Ascending aorta (tissue), 2 donors: ENCODE measurements at regions not wholly inside any gene's neighbourhood (a gene's known extent, or its start where the extent isn't known, plus 50 kb on each side); places are given as distances from the start of the nearest gene placed in this dataset.

Source experiments
- DNase-seq, 2 donors: peaks; one replicate each; pipeline ENCODE4 v3.0.0-alpha.2; 2019; ENCODE audit warnings: low spot score in 2 of 2
- H3K27ac ChIP-seq, 2 donors: fragments of 200-600 bp; sonication (generic); one replicate each; pipeline ENCODE4 v1.5.1; 2016 to 2017; ENCODE audit warnings: mild to moderate bottlenecking in 1 of 2
- H3K27me3 ChIP-seq: fragments of 200-600 bp; sonication (generic); one replicate; pipeline ENCODE4 v1.5.1; 2017
- H3K36me3 ChIP-seq, 2 donors: fragments of 200-600 bp; sonication (generic); one replicate each; pipeline ENCODE4 v1.5.1; 2016
- H3K4me1 ChIP-seq, 2 donors: fragments of 200-600 bp; sonication (generic); one replicate each; pipeline ENCODE4 v1.5.1; 2016 to 2017; ENCODE audit warnings: mild to moderate bottlenecking in 1 of 2
- H3K4me3 ChIP-seq, 2 donors: fragments of 200-600 bp; sonication (generic); one replicate each; pipeline ENCODE4 v1.5.1; 2016 to 2017; ENCODE audit warnings: mild to moderate bottlenecking in 1 of 2
- H3K9me3 ChIP-seq, 2 donors: fragments of 200-600 bp; sonication (generic); one replicate each; pipeline ENCODE4 v1.5.1; 2016
- CTCF ChIP-seq, 3 experiments: fragments of 200-600 bp in 2 of 3; fragments of 450-650 bp in 1 of 3; sonication (generic) in 2 of 3; IDR thresholded peaks; one replicate each; pipeline ENCODE4 v1.5.1; 2016 to 2019; ENCODE audit warnings: antibody characterized with exemption in 3 of 3, mild to moderate bottlenecking in 1 of 3, moderate library complexity in 1 of 3
- intact Hi-C: fragments of 100-400 bp; cut with DNase I; formaldehyde crosslinking; loops from one replicate; pipeline ENCODE4 v1.15.1; 2023

GRCh38 chr6:74756923-74757322 lies 448.9 kb downstream of the COL12A1 start:
- no peak overlapping the region for H3K27ac ChIP-seq
- no peaks in the 10 kb centered on the region for H3K9me3 ChIP-seq
- H3K27me3 ChIP-seq, result no peaks in the 10 kb centered on the region
- H3K4me1 ChIP-seq, result no peaks in the 10 kb centered on the region
- DNase-seq, result no peak
- TF ChIP-seq CTCF (IDR thresholded peaks at IDR 0.05), result no peak
- H3K4me3 ChIP-seq, result no peak overlapping the region
- intact Hi-C loops, result no loop called here
- H3K36me3 ChIP-seq, result no peaks in the 10 kb centered on the region

- no peaks in the 10 kb centered on the region for H3K9me3 ChIP-seq
- no peak overlapping the region for H3K27ac ChIP-seq
- no peak for TF ChIP-seq CTCF (IDR thresholded peaks at IDR 0.05)
- intact Hi-C loops, result no loop called here
- H3K4me3 ChIP-seq, result no peak overlapping the region
- DNase-seq, result no peak
- H3K36me3 ChIP-seq, result no peaks in the 10 kb centered on the region
- no peaks in the 10 kb centered on the region for H3K4me1 ChIP-seq
- no peaks in the 10 kb centered on the region for H3K27me3 ChIP-seq
Observed at GRCh38 chr6:74755778-74756177, 450.1 kb downstream of the COL12A1 start.

- Histone ChIP-seq H3K36me3 (no peaks in the 10 kb centered on the region), H3K9me3 (no peaks in the 10 kb centered on the region), H3K27me3 (no peaks in the 10 kb centered on the region), H3K4me3 (no peak overlapping the region), H3K4me1 (no peaks in the 10 kb centered on the region), H3K27ac (no peak overlapping the region)
- DNase-seq, result no peak
- intact Hi-C loops, result no loop called here
- no peak for TF ChIP-seq CTCF (IDR thresholded peaks at IDR 0.05)
Observed at GRCh38 chr6:74755196-74755595, 450.7 kb downstream of the COL12A1 start.

- H3K27ac ChIP-seq, result no peak overlapping the region
- TF ChIP-seq CTCF (IDR thresholded peaks at IDR 0.05), result no peak
- no peaks in the 10 kb centered on the region for H3K27me3 ChIP-seq
- no peaks in the 10 kb centered on the region for H3K36me3 ChIP-seq
- H3K4me3 ChIP-seq, result no peak overlapping the region
- no peaks in the 10 kb centered on the region for H3K4me1 ChIP-seq
- intact Hi-C loops, result no loop called here
- no peaks in the 10 kb centered on the region for H3K9me3 ChIP-seq
- DNase-seq, result no peak
Observed at GRCh38 chr6:74753883-74754600, 451.8 kb downstream of the COL12A1 start.

GRCh38 chr6:74752303-74752702 lies 453.6 kb downstream of the COL12A1 start:
- H3K27ac ChIP-seq, result no peak overlapping the region
- no peak for DNase-seq
- TF ChIP-seq CTCF (IDR thresholded peaks at IDR 0.05), result no peak
- intact Hi-C loops, result no loop called here
- no peaks in the 10 kb centered on the region for H3K27me3 ChIP-seq
- H3K4me3 ChIP-seq, result no peak overlapping the region
- H3K9me3 ChIP-seq, result no peaks in the 10 kb centered on the region
- no peaks in the 10 kb centered on the region for H3K4me1 ChIP-seq
- no peaks in the 10 kb centered on the region for H3K36me3 ChIP-seq

GRCh38 chr6:74750826-74751225 lies 455.0 kb downstream of the COL12A1 start:
- no peak for TF ChIP-seq CTCF (IDR thresholded peaks at IDR 0.05)
- intact Hi-C loops, result no loop called here
- H3K4me1 ChIP-seq, result no peaks in the 10 kb centered on the region

More at GRCh38 chr6:74750826-74751225, 455.0 kb downstream of the COL12A1 start:
- Histone ChIP-seq H3K27me3 (no peaks in the 10 kb centered on the region), H3K4me3 (no peak overlapping the region), H3K36me3 (no peaks in the 10 kb centered on the region), H3K27ac (no peak overlapping the region), H3K9me3 (no peaks in the 10 kb centered on the region)
- no peak for DNase-seq
